ENCODE measurements at regions not wholly inside any gene's neighbourhood (a gene's known extent, or its start where the extent isn't known, plus 50 kb on each side); places are given as distances from the start of the nearest gene placed in this dataset.
"Not testable (repeated sequence)": the region's sequence is repeated elsewhere in the genome, so short reads cannot be mapped to it uniquely, and the experiment has no call there.

- H3K4me1 ChIP-seq (ENCODE audit: control extremely low read depth in 1 of 4, control insufficient read depth in 4 of 4, insufficient read depth in 4 of 4, low read length in 3 of 4); H3K4me3 ChIP-seq (ENCODE audit: control insufficient read depth in 1 of 7, extremely low read depth in 1 of 7, insufficient read depth in 4 of 7, low read depth in 2 of 7, low read length in 6 of 7); H3K27ac ChIP-seq (ENCODE audit: insufficient read depth in 1 of 2, low read depth in 1 of 2, low read length in 2 of 2, poor library complexity in 1 of 2, severe bottlenecking in 2 of 2); H3K36me3 ChIP-seq (ENCODE audit: control insufficient read depth in 4 of 4, insufficient read depth in 4 of 4, low read length in 3 of 4); POLR2A ChIA-PET; DNase-seq; H3K27me3 ChIP-seq (replicated peaks in 2 of 5; ENCODE audit: control insufficient read depth in 4 of 5, insufficient read depth in 5 of 5, low read length in 4 of 5); H3K9me3 ChIP-seq (ENCODE audit: control extremely low read depth in 1 of 5, control insufficient read depth in 4 of 5, insufficient read depth in 2 of 5, low read depth in 1 of 5, low read length in 4 of 5); CTCF ChIA-PET: not testable (repeated sequence)
- WGBS (ENCODE audit: insufficient coverage) = 34% methylated on average over 2 of the region's 8 CpGs
Measured at GRCh38 chr3:198139513-198140167, 179.6 kb downstream of the LMLN start.

GRCh38 chr3:198143300-198144137 lies 183.5 kb downstream of the LMLN start:
- CTCF ChIA-PET; H3K36me3 ChIP-seq (ENCODE audit: control insufficient read depth in 4 of 4, insufficient read depth in 4 of 4, low read length in 3 of 4); POLR2A ChIA-PET; H3K27me3 ChIP-seq (replicated peaks in 2 of 5; ENCODE audit: control insufficient read depth in 4 of 5, insufficient read depth in 5 of 5, low read length in 4 of 5); H3K4me3 ChIP-seq (ENCODE audit: control insufficient read depth in 1 of 7, extremely low read depth in 1 of 7, insufficient read depth in 4 of 7, low read depth in 2 of 7, low read length in 6 of 7); DNase-seq; H3K4me1 ChIP-seq (ENCODE audit: control extremely low read depth in 1 of 4, control insufficient read depth in 4 of 4, insufficient read depth in 4 of 4, low read length in 3 of 4); H3K9me3 ChIP-seq (ENCODE audit: control extremely low read depth in 1 of 5, control insufficient read depth in 4 of 5, insufficient read depth in 2 of 5, low read depth in 1 of 5, low read length in 4 of 5); H3K27ac ChIP-seq (ENCODE audit: insufficient read depth in 1 of 2, low read depth in 1 of 2, low read length in 2 of 2, poor library complexity in 1 of 2, severe bottlenecking in 2 of 2): not testable (repeated sequence)
- WGBS (ENCODE audit: insufficient coverage) = 95% methylated on average over 7 of the region's 15 CpGs

- H3K4me3 ChIP-seq (ENCODE audit: control insufficient read depth in 1 of 7, extremely low read depth in 1 of 7, insufficient read depth in 4 of 7, low read depth in 2 of 7, low read length in 6 of 7); DNase-seq; H3K36me3 ChIP-seq (ENCODE audit: control insufficient read depth in 4 of 4, insufficient read depth in 4 of 4, low read length in 3 of 4); H3K27ac ChIP-seq (ENCODE audit: insufficient read depth in 1 of 2, low read depth in 1 of 2, low read length in 2 of 2, poor library complexity in 1 of 2, severe bottlenecking in 2 of 2); H3K4me1 ChIP-seq (ENCODE audit: control extremely low read depth in 1 of 4, control insufficient read depth in 4 of 4, insufficient read depth in 4 of 4, low read length in 3 of 4); H3K9me3 ChIP-seq (ENCODE audit: control extremely low read depth in 1 of 5, control insufficient read depth in 4 of 5, insufficient read depth in 2 of 5, low read depth in 1 of 5, low read length in 4 of 5); CTCF ChIA-PET; POLR2A ChIA-PET; H3K27me3 ChIP-seq (replicated peaks in 2 of 5; ENCODE audit: control insufficient read depth in 4 of 5, insufficient read depth in 5 of 5, low read length in 4 of 5): not testable (repeated sequence)
- 83% methylated on average over 2 of the region's 8 CpGs for WGBS (ENCODE audit: insufficient coverage)
Measured at GRCh38 chr3:198145231-198145784, 185.3 kb downstream of the LMLN start.

GRCh38 chr3:198146070-198146469 lies 186.1 kb downstream of the LMLN start:
- POLR2A ChIA-PET; H3K4me1 ChIP-seq (ENCODE audit: control extremely low read depth in 1 of 4, control insufficient read depth in 4 of 4, insufficient read depth in 4 of 4, low read length in 3 of 4); H3K27ac ChIP-seq (ENCODE audit: insufficient read depth in 1 of 2, low read depth in 1 of 2, low read length in 2 of 2, poor library complexity in 1 of 2, severe bottlenecking in 2 of 2); CTCF ChIA-PET; H3K9me3 ChIP-seq (ENCODE audit: control extremely low read depth in 1 of 5, control insufficient read depth in 4 of 5, insufficient read depth in 2 of 5, low read depth in 1 of 5, low read length in 4 of 5); H3K4me3 ChIP-seq (ENCODE audit: control insufficient read depth in 1 of 7, extremely low read depth in 1 of 7, insufficient read depth in 4 of 7, low read depth in 2 of 7, low read length in 6 of 7); H3K36me3 ChIP-seq (ENCODE audit: control insufficient read depth in 4 of 4, insufficient read depth in 4 of 4, low read length in 3 of 4); H3K27me3 ChIP-seq (replicated peaks in 2 of 5; ENCODE audit: control insufficient read depth in 4 of 5, insufficient read depth in 5 of 5, low read length in 4 of 5); DNase-seq: not testable (repeated sequence)
- WGBS (ENCODE audit: insufficient coverage) = no CpG with 5 or more reads among the region's 5 CpGs

GRCh38 chr3:198146559-198147164 lies 186.6 kb downstream of the LMLN start:
- WGBS (ENCODE audit: insufficient coverage) = 86% methylated on average over 1 of the region's 9 CpGs
- POLR2A ChIA-PET; CTCF ChIA-PET; H3K27ac ChIP-seq (ENCODE audit: insufficient read depth in 1 of 2, low read depth in 1 of 2, low read length in 2 of 2, poor library complexity in 1 of 2, severe bottlenecking in 2 of 2); H3K9me3 ChIP-seq (ENCODE audit: control extremely low read depth in 1 of 5, control insufficient read depth in 4 of 5, insufficient read depth in 2 of 5, low read depth in 1 of 5, low read length in 4 of 5); H3K36me3 ChIP-seq (ENCODE audit: control insufficient read depth in 4 of 4, insufficient read depth in 4 of 4, low read length in 3 of 4); DNase-seq; H3K4me1 ChIP-seq (ENCODE audit: control extremely low read depth in 1 of 4, control insufficient read depth in 4 of 4, insufficient read depth in 4 of 4, low read length in 3 of 4); H3K27me3 ChIP-seq (replicated peaks in 2 of 5; ENCODE audit: control insufficient read depth in 4 of 5, insufficient read depth in 5 of 5, low read length in 4 of 5); H3K4me3 ChIP-seq (ENCODE audit: control insufficient read depth in 1 of 7, extremely low read depth in 1 of 7, insufficient read depth in 4 of 7, low read depth in 2 of 7, low read length in 6 of 7): not testable (repeated sequence)

GRCh38 chr3:198147213-198147612 lies 187.2 kb downstream of the LMLN start:
- H3K36me3 ChIP-seq (ENCODE audit: control insufficient read depth in 4 of 4, insufficient read depth in 4 of 4, low read length in 3 of 4); H3K27ac ChIP-seq (ENCODE audit: insufficient read depth in 1 of 2, low read depth in 1 of 2, low read length in 2 of 2, poor library complexity in 1 of 2, severe bottlenecking in 2 of 2); H3K27me3 ChIP-seq (replicated peaks in 2 of 5; ENCODE audit: control insufficient read depth in 4 of 5, insufficient read depth in 5 of 5, low read length in 4 of 5); POLR2A ChIA-PET; H3K4me3 ChIP-seq (ENCODE audit: control insufficient read depth in 1 of 7, extremely low read depth in 1 of 7, insufficient read depth in 4 of 7, low read depth in 2 of 7, low read length in 6 of 7); CTCF ChIA-PET; DNase-seq; H3K9me3 ChIP-seq (ENCODE audit: control extremely low read depth in 1 of 5, control insufficient read depth in 4 of 5, insufficient read depth in 2 of 5, low read depth in 1 of 5, low read length in 4 of 5); H3K4me1 ChIP-seq (ENCODE audit: control extremely low read depth in 1 of 4, control insufficient read depth in 4 of 4, insufficient read depth in 4 of 4, low read length in 3 of 4): not testable (repeated sequence)
- no CpG with 5 or more reads among the region's 3 CpGs for WGBS (ENCODE audit: insufficient coverage)

- WGBS (ENCODE audit: insufficient coverage) = 95% methylated on average over 5 of the region's 6 CpGs
- DNase-seq; CTCF ChIA-PET; H3K27ac ChIP-seq (ENCODE audit: insufficient read depth in 1 of 2, low read depth in 1 of 2, low read length in 2 of 2, poor library complexity in 1 of 2, severe bottlenecking in 2 of 2); H3K9me3 ChIP-seq (ENCODE audit: control extremely low read depth in 1 of 5, control insufficient read depth in 4 of 5, insufficient read depth in 2 of 5, low read depth in 1 of 5, low read length in 4 of 5); H3K4me3 ChIP-seq (ENCODE audit: control insufficient read depth in 1 of 7, extremely low read depth in 1 of 7, insufficient read depth in 4 of 7, low read depth in 2 of 7, low read length in 6 of 7); H3K4me1 ChIP-seq (ENCODE audit: control extremely low read depth in 1 of 4, control insufficient read depth in 4 of 4, insufficient read depth in 4 of 4, low read length in 3 of 4); H3K27me3 ChIP-seq (replicated peaks in 2 of 5; ENCODE audit: control insufficient read depth in 4 of 5, insufficient read depth in 5 of 5, low read length in 4 of 5); POLR2A ChIA-PET; H3K36me3 ChIP-seq (ENCODE audit: control insufficient read depth in 4 of 4, insufficient read depth in 4 of 4, low read length in 3 of 4): not testable (repeated sequence)
Measured at GRCh38 chr3:198147993-198148392, 188.0 kb downstream of the LMLN start.

Measured in common myeloid progenitor, CD34-positive (primary cell).